ENCODE measurements at regions not wholly inside any gene's neighbourhood (a gene's known extent, or its start where the extent isn't known, plus 50 kb on each side); places are given as distances from the start of the nearest gene placed in this dataset.

DNA sequence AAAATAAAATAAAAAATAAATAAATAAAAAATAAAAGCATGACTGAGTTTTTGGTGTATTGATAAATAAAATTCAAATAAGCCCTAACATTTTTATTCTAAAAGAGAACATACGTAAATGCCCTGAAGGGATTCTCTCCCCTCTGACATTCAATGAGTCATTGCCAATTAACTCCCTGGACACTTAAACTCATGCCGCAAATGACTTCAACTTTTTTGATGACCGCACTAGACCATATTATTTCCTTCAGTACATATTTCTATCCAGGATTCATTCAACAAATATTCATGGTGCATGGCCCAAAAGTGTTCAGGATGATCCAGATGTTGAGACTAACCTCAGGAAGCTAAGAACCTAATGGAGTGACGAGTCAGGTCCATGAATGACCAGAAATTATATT lies 195.9 kb upstream of the LRRN1 start:
- Histone ChIP-seq H3K18ac (ENCODE audit: extremely low read depth, low read length) (no peak overlapping the region), H2BK120ac (replicated peaks; ENCODE audit: low read depth, low read length) (no peak overlapping the region), H2BK15ac (ENCODE audit: low read length) (no peak overlapping the region), H2BK5ac (ENCODE audit: low read depth, low read length) (no peak overlapping the region), H3K23me2 (ENCODE audit: low read depth, low read length) (no peaks in the 10 kb centered on the region), H3K23ac (ENCODE audit: insufficient read length) (no peak overlapping the region), H3K4me1 (replicated peaks in 1 of 4; ENCODE audit: control insufficient read depth in 3 of 4, insufficient read depth in 4 of 4, low read length in 3 of 4) (peaks cover 0 to 4% (median 0%) of the 10 kb centered on the region in 4 experiments; a peak in 2 of 7 replicates), H3K79me1 (ENCODE audit: low read depth, low read length) (no peaks in the 10 kb centered on the region), H2BK20ac (ENCODE audit: low read length) (no peak overlapping the region), H3K27ac (ENCODE audit: low read depth, low read length) (no peak overlapping the region), H3K79me2 (ENCODE audit: control insufficient read depth in 1 of 2, insufficient read depth in 2 of 2, low read length in 2 of 2) (no peaks in the 10 kb centered on the region), H4K20me1 (replicated peaks in 1 of 2; ENCODE audit: control insufficient read depth in 1 of 2, insufficient read depth in 2 of 2, low read length in 2 of 2) (no peaks in the 10 kb centered on the region), H2AFZ (ENCODE audit: low read length) (no peak overlapping the region), H3K4ac (replicated peaks; ENCODE audit: insufficient read length, low read depth, low read length) (no peak overlapping the region), H3K27me3 (replicated peaks in 1 of 4; ENCODE audit: control insufficient read depth in 3 of 4, extremely low read depth in 1 of 4, insufficient read depth in 3 of 4, low read length in 3 of 4) (no peaks in the 10 kb centered on the region), H2BK12ac (ENCODE audit: low read depth, low read length) (no peak overlapping the region), H3K9me3 (ENCODE audit: insufficient read depth in 2 of 2, low read depth in 1 of 2, low read length in 1 of 2) (no peaks in the 10 kb centered on the region), H2AK5ac (ENCODE audit: low read depth, low read length) (no peak overlapping the region), H3K4me3 (ENCODE audit: extremely low read depth in 1 of 4, insufficient read depth in 2 of 4, low read depth in 3 of 4, low read length in 4 of 4) (no peak overlapping the region), H3K4me2 (ENCODE audit: insufficient read depth in 1 of 2, low read depth in 2 of 2, low read length in 2 of 2) (no peak overlapping the region), H4K91ac (replicated peaks; ENCODE audit: insufficient read length, low read length) (no peak overlapping the region), H3K9ac (replicated peaks in 1 of 4; ENCODE audit: extremely low read depth in 1 of 4, low read depth in 3 of 4, low read length in 3 of 4) (no peak overlapping the region), H3K36me3 (ENCODE audit: control insufficient read depth in 2 of 4, insufficient read depth in 4 of 4, low read length in 3 of 4) (no peaks in the 10 kb centered on the region), H4K8ac (ENCODE audit: extremely low read depth, insufficient read depth, low read length) (no peak overlapping the region), H3K56ac (replicated peaks; ENCODE audit: insufficient read length, low read depth, low read length) (no peak overlapping the region), H4K5ac (ENCODE audit: insufficient read length, low read depth, low read length) (no peak overlapping the region), H3K14ac (ENCODE audit: insufficient read length) (no peak overlapping the region)
- FAIRE-seq, result no peak
- no peak for TF ChIP-seq SAP30 (IDR thresholded peaks at IDR 0.05; ENCODE audit: insufficient read depth, insufficient replicate concordance, low read length)
- no peak for TF ChIP-seq SIX5 (IDR thresholded peaks at IDR 0.05; ENCODE audit: low read depth, low read length)
- no peak for TF ChIP-seq PHF8 (conservative IDR thresholded peaks at IDR 0.05; ENCODE audit: low read depth, low read length)
- no peak for TF ChIP-seq EP300 (IDR thresholded peaks at IDR 0.05; ENCODE audit: borderline replicate concordance in 1 of 2, low read depth in 2 of 2, low read length in 2 of 2)
- ChIA-PET CTCF (ENCODE audit: partially characterized antibody) (interaction anchor here (0.7 to 2.1 kb wide), 8 partner anchors 11 to 669 kb away, joined by 3 to 15 read pairs (median 3); no protein-coding TSS in a partner anchor), POLR2A (ENCODE audit: partially characterized antibody) (interaction anchor here (1.5 kb wide), 1 partner anchor 197 kb away, joined by 10 read pairs; no protein-coding TSS in a partner anchor)
- WGBS, 2 experiments (ENCODE audit: extremely low coverage in 1 of 2, insufficient coverage in 1 of 2, insufficient read length in 1 of 2, insufficient replicate concordance in 2 of 2, low coverage in 1 of 2, low lambda C conversion rate in 2 of 2, missing lambda C conversion rate in 1 of 2), result 98% methylated on average over 4 of the region's 4 CpGs; no CpG with 5 or more reads in 1 of the 2 experiments
- no peak for DNase-seq (ENCODE audit: low read depth in 1 of 2, low spot score in 2 of 2)

All from H1 (cell line).